GM21423 (cell line): ENCODE measurements at regions not wholly inside any gene's neighbourhood (a gene's known extent, or its start where the extent isn't known, plus 50 kb on each side); places are given as distances from the start of the nearest gene placed in this dataset.
"Not testable (repeated sequence)": the region's sequence is repeated elsewhere in the genome, so short reads cannot be mapped to it uniquely, and the experiment has no call there.

Experiments used
- ATAC-seq: cut with Tn5 transposase; IDR thresholded peaks from one replicate; pipeline ENCODE4 v1.9.1; 2021; ENCODE audit warnings: mild to moderate bottlenecking, moderate library complexity; ENCODE audit not compliant: unreplicated experiment

DNA sequence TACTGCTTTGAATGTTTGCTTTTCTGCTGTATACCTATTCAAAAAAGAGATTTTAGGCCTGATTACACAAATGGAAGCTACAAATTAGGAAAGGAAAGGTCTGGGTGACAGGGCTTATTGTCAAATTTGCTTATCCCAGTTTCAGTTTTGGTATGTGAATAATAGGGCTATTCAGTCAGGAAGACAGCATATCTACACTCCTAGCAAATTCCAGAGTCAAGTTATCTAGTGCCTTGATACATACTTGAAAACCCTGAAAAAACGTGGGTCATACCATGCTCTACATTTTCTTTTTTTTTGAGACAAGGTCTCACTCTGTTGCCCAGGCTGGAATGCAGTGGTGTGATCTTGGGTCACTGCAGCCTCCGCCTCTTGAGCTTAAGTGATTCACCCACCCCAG lies 59.2 kb upstream of the CCDC180 start:
- ATAC-seq, result not testable (repeated sequence)

DNA sequence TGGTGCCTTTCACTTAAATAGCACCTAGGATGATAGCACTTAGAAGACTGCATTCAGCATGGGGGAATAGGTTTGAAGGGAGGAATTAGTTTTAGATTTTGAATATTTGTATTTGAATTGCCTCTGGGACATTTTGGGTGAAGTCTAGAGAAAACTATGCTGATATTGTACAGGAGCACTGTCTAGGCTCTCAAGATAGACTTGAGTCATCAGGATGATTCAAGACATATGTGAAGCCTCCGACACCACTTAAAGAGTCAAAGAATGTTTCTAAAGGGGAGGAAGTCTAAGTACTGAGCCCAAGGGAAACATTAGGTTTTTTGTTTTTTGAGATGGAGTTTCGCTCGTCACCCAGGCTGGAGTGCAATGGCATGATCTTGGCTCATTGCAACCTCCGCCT lies 63.9 kb upstream of the CCDC180 start:
- ATAC-seq, result no peak

DNA sequence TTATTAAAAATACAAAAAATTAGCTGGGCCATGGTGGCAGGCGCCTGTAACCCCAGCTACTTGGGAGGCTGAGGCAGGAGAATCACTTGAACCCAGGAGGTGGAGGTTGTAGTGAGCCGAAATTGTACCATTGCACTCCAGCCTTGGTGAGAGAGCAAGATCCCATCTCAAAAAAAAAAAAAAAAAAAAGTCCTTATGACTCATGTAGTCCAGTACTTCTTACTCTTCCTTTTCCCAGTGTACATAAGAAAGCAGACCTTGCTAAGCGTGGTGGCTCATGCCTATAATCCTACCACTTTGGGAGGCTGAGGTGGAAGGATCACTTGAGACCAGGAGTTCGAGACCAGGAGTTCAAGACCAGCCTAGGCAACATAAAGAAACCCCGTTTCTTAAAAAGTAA lies 66.0 kb upstream of the CCDC180 start:
- not testable (repeated sequence) for ATAC-seq

DNA sequence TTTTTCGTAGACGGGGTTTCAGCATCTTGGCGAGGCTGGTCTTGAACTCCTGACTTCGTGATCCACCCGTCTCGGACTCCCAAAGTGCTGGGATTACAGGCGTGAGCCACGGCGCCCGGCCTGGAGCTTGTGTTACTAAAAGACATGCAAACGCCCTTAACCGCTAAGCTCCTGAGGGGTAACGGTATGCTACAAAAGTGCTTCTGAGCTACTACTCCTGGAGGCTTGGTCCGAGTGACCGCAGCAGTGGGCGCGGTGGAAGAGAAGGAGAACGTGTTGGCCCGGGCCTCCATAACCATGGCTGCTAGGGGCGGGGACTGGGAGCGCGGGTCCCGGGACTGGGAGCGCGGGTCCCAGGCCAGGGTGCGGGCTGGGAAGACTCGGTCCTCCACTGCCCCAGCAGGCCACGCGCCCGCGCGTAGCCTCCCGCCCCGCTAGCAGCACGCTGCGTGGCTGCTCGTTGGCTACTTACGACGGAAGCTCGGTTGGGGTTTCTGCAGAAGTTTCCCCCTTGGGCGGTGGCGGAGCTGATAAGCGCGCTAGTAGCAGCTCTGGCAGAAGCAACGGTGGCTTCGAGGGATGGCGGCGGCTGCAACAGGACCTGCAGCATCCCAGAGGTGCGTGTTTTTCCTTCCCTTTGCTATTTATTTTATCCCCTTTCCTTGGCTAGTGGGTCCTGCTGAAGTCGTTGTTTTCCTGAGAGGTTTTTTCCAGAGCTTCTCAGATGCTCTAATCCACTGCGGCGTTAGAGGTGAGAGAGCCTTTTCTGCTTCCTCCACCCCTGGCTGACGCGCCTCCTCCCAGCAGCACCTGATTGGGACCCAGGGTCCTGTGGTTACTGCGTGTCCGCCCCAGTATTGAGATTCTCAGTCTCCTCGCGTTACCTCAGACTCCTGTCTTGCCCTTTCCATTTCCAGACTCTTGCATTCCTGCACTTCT lies 69.2 kb upstream of the CCDC180 start:
- no peak for ATAC-seq

DNA sequence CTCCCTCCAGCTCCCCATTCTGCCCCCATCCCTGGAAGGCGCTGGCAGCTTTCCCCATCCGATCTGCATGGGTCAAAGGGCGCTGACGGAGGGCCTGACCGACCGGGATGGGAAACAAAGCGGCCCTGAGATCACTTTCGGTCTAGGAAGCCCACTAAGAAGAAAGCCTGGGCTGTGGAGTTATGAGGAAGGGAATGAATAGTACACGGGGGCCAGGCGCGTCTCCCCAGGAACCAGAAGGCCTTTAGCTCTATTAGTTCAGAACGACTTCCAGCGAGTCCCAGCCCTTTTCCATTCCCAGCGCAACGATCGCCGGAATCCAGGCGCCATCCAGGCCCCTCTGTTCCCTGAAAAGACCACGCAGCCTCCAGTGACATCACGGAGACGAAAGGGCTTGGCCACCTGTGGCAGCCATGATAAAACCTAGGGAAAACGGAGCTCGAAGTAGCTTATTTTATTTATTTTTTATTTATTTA lies 70.1 kb upstream of the CCDC180 start:
- no peak for ATAC-seq

DNA sequence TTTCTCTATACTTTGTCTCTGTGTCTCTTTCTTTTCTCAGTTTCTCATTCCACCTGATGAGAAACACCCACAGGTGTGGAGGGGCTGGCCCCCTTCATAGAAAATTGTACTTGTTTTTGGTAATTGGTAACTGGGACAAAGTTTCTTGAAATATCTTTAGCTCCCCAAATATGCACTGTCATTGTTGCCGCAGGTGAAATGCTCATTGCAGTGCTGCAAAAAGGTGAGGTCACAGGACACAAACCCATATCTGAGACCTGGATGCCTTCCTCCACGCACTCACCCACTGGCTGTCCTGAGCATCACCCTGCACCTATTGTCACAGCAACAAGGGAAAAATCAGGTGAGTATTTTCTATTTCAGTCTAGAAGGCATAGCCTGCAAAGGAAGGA lies 74.5 kb upstream of the CCDC180 start:
- not testable (repeated sequence) for ATAC-seq

DNA sequence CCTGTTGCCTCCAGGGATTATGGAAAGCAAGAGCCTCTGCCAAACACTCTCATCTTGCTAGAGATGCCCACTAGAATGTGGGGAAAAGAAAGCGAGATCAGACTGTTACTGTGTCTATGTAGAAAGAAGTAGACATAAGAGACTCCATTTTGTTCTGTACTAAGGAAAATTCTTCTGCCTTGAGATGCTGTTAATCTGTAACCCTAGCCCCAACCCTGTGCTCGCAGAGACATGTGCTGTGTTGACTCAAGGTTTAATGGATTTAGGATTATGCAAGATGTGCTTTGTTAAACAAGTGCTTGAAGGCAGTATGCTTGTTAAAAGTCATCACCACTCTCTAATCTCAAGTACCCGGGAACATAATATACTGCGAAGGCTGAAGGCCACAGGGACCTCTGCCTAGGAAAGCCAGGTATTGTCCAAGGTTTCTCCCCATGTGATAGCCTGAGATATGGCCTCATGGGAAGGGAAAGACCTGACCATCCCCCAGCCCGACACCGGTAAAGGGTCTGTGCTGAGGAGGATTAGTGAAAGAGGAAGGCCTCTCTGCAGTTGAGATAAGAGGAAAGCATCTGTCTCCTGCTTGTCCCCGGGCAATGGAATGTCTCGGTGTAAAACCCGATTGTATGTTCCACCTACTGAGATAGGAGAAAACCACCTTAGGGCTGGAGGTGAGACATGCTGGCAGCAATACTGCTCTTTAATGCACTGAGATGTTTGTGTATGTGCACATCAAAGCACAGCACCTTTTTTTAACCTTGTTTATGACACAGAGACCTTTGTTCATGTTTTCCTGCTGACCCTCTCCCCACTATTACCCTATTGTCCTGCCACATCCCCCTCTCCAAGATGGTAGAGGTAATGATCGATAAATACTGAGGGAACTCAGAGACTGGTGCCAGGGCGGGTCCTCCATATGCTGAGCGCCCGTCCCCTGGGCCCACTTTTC lies 75.1 kb upstream of the CCDC180 start:
- ATAC-seq, result not testable (repeated sequence)

DNA sequence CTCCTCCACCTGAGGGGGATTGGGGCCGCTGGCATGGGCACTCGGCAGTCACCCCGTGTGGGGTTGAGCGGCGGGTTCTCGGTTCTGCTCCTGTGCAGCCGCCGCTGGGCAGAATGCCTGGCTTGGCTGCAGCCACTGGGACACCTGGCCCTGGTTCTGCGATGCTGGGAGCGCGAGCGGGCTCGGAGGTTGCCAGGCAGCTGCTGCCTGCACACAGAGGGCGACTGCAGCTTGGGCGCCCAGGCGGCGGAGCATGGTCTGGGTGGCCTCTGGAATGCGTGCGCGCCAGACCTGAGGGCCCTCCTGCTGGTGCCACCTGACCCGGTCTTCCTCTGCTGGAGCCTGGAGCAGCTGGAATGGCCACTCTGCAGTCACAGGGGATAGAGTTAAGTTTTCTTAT lies 85.1 kb upstream of the CCDC180 start:
- ATAC-seq, result not testable (repeated sequence)

DNA sequence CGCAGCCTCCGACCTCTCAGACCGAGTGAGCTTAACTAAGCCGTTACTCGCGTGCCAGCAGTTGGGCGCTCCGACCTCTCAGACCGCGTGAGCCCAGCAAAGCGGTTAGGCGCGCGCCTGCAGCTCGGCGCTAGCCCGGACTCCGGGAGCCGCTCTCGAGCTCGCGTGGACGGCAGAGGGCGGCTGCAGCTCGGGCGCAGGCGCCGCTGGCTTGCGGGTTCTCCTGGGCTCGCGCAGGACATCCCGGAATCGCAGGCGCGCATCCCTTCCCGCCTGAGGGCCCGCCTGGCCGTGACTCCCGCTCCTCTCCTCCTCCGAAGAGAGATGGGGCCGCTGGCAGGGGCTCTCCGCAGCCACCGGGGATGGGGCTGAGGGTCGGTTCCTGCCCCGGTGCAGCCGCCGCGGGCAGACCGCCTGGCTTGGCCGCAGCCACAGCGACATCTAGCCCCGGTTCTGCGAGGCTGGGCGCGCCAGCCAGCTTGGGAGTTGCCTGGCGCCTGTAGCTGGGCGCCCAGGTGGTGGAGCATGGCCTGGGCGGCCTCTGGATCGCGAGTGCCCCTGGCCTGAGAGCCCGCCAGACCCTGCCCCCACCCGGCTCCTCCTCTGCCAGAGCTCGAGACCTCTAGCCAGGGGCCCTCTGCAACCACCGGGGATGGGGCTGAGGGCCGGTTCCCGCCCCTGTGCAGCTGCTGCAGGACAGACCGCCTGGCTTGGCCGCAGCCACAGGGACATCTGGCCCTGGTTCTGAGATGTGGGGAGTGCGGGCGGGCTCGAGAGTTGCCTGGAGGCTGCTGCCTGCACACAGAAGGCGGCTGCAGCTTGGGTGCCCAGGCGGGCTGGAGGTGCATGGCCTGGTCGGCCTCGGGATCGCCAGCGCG lies 85.7 kb upstream of the CCDC180 start:
- ATAC-seq, result not testable (repeated sequence)

DNA sequence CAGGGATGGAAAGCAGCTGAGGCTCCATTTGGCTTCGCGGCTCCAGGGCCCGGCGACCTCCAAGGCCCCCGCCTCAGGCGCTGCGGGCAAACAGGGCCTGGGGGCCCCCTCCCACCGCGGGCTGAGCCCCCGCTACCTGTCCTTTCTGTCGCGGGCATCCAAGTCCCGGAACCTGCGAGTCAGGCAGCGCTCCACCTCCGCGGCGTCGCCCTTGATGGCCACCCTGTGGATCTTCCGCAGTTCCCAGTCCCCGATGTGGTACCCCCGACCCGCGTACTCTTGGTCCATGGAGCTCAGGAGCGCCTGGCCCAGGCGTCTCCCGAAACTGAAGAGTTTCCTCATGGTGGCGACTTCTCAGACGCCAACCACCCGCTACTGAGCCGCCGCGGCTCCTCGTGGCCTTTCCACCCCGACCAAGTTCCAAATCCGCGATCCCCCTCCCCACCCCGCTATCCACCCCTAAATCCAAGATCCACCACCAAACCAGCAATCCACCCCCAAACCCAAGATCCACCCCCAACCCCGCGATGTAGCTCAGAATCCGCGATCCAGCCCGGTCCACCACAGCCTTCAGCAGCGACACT lies 86.5 kb upstream of the CCDC180 start:
- ATAC-seq, result no peak

DNA sequence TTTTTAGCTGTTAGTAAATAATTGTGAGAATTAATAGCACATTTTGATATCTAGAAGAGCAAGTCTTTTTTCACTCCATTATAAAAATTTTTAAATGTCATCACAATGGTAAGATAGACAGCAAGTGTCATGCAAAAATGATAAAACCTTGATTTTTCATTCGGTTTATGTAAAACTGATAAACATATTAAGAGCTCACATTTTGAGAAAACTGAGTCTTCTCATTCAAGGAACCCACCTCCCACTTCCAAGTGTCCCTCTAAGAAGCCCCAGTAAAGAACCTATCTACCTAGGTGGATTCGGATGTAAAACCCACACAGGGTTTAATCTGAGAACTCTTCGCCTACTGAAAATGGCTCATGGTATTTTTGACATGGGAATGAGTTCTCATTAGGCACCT lies 87.1 kb upstream of the CCDC180 start:
- not testable (repeated sequence) for ATAC-seq

DNA sequence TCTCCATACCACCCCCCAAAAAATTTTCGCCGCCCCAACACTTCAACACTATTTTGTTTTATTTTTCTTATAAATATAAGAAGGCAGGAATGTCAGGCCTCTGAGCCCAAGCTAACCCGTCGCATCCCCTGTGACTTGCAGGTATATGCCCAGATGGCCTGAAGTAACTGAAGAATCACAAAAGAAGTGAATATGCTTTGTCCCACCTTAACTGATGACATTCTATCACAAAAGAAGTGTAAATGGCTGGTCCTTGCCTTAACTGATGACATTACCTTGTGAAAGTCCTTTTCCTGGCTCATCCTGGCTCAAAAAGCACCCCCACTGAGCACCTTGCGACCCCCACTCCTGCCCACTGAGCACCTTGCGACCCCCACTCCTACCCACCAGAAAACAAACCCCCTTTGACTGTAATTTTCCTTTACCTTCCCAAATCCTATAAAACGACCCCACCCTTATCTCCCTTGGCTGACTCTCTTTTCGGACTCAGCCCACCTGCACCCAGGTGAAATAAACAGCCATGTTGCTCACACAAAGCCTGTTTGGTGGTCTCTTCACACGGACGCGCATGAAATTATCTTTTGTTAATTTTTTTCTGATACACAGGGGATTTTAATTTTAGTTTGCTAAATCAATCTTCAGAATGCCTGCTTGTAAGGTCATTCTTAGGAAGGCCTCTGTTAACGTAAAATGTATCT lies 87.9 kb upstream of the CCDC180 start:
- not testable (repeated sequence) for ATAC-seq

DNA sequence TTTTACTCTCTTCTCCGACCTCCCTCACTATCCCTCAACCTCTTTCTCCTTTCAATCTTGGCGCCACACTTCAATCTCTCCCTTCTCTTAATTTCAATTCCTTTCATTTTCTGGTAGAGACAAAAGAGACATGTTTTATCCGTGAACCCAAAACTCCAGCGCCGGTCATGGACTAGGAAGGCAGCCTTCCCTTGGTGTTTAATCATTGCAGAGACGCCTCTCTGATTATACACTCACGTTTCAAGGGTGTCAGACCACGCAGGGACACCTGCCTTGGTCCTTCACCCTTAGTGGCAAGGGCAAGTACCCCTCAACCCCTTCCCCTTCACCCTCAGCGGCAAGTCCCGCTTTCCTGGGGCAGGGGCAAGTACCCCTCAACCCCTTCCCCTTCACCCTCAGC lies 92.3 kb upstream of the CCDC180 start:
- ATAC-seq, result not testable (repeated sequence)

DNA sequence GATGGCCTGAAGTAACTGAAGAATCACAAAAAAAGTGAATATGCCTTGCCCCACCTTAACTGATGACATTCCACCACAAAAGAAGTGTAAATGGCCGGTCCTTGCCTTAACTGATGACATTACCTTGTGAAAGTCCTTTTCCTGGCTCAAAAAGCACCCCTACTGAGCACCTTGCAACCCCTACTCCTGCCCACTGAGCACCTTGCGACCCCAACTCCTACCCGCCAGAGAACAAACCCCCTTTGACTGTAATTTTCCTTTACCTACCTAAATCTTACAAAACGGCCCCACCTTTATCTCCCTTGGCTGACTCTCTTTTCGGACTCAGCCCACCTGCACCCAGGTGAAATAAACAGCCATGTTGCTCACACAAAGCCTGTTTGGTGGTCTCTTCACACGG lies 92.9 kb upstream of the CCDC180 start:
- not testable (repeated sequence) for ATAC-seq

DNA sequence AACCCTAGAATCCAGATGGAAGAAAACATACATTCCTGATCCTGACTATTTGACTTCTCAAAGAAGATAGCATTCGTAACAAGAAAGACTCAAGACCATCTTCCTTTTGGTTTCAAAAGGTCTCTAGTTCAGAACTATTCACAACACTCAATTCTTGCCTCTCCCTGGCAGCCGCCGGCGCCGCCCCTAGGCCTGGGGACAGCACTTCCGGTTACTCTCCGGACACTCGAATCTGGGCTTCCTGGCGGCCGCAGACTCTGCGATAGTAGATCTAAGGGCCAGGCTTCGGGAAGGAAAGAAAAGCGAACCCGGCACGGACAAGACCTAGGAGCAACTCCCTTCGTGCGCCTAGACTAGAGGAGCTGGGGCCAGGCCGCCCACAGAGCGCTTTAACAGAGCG lies 107.8 kb upstream of the CCDC180 start:
- not testable (repeated sequence) for ATAC-seq

DNA sequence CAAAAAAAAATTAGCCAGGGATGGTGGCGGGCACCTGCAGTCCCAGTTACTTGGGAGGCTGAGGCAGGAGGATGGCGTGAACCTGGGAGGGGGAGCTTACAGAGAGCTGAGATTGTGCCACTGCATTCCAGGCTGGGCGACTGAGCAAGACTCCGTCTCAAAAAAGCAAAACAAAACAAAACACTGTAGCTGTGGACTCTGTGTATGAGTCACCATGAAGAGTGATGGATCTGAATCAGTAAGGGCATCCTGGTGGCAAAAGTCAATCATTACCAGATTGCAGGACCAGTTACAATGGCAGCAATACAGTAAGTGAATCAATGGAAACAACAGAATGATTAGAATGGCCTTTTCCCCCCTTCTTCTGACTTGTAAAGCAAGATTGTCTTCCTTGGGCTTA lies 113.7 kb upstream of the CCDC180 start:
- ATAC-seq, result not testable (repeated sequence)

DNA sequence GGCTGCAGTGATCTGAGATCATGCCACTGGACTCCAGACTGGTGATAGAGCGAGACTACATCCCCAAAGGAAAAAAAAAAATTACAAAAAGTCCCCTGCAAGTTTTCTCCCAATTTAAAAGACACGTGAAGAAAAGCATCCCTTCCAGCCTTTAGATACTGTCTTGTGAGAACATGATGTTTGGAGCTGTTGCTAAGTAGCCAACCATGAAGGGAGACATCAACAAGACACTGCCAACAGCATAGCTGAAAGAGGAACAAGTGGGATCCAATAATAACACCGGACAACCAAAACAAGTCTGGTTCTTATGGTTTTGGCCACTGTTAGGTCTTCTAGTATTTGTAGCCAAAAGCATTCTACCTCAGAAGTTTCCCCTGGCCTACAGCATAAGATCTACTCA lies 118.9 kb upstream of the CCDC180 start:
- no peak for ATAC-seq

DNA sequence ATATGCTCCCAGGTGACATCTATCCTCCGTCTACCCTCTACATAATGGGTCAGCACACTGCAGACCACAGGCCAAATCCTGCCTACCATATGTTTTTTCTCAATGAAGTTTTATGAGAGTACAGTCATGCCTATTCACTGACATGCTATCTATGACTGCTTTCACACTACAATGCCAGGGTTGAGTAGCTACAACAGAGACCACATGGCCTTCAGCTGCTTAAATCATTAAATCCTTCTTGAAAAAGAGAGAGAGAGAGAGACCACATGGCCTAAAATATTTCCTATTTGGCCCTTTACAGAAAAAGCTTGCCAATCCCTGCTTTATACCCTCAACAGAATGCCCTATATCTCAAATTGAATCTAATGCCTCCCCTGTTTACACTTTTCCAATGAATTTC lies 119.8 kb upstream of the CCDC180 start:
- ATAC-seq, result not testable (repeated sequence)

DNA sequence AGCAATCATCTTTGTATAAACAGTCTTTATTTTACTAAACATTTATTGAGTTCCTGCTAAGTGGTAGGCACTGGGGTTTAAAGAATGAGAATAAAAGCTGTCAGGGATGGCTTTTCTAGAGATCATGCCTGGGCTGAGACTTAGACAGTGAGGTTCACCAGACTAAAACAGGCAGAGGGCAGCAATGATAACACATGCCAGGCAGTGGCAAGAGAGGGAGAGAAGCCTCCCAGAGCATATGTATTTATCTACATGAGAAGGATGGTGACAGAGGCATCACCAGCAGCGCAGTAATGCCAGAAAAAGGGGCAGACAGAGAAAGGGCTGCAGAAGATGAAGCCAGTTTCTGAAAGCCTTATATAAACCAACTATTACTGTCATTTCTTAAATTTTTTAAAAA lies 121.0 kb upstream of the CCDC180 start:
- ATAC-seq, result no peak
